GM19372 (cell line): ENCODE measurements at regions not wholly inside any gene's neighbourhood (a gene's known extent, or its start where the extent isn't known, plus 50 kb on each side); places are given as distances from the start of the nearest gene placed in this dataset.

Experiments
- ATAC-seq: cut with Tn5 transposase; IDR thresholded peaks from one replicate; pipeline ENCODE4 v1.9.1; 2021; ENCODE audit warnings: mild to moderate bottlenecking, low read depth, moderate library complexity; ENCODE audit not compliant: unreplicated experiment

DNA sequence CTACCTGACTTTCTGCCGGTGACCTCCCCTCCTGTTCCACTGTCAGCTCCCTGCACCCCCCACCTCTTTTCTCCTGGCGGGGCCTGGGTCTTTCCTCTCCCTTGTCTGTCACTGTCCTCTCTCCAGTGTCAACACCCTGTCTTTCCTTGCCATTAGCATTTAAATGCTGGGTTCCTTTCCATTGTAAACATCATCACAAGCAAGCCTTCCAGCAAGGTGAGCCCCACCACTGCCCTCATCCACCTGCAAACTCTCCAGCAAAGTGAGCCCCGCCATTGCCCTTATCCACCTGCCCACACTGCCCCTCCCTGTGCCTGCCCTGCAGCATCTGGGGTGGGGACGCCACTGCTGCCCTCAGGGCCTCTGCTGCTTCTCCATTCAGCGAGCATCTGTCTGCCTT, 195.0 kb downstream of the ENGASE start:
- ATAC-seq: no peak

DNA sequence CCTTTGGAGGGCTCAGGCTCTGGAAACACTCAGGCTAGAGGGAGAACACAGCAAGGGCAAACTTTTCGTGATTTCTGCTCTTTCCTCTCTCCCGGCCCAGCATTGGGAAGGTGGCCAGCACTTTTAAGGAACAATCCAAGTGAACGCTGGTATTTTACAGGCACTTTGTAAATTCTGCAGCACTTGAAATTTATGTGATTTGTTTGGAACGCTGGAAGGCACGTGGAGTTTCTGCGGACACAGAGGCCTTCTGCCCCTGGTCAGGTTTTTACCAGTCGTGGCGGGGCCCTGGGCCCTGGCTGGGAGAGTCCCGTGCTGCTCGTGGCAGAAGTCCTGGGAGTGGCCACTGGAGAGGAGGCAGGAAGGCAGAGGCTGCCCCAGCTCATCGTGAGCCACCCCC, 188.6 kb downstream of the ENGASE start:
- no peak for ATAC-seq

DNA sequence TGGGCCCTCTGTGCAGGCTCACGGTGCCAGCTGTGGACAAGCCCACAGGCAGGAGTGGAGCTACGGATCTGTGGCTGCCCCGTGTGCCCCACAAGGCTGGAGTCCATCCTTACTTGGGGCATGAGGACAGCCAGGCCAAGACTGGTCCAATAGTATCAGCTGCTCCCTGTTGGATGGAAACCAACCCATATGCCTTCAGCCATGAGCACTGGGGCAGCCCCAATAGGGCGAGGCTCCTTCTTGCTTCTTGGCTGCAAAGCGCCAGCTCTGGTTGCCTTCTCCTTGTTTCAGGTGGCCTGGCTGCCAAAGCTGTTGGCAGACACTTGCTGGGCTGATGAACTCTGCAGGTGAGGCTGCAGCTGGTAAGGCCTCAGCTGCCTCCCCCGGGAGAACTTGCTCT, 188.0 kb downstream of the ENGASE start:
- ATAC-seq: no peak

DNA sequence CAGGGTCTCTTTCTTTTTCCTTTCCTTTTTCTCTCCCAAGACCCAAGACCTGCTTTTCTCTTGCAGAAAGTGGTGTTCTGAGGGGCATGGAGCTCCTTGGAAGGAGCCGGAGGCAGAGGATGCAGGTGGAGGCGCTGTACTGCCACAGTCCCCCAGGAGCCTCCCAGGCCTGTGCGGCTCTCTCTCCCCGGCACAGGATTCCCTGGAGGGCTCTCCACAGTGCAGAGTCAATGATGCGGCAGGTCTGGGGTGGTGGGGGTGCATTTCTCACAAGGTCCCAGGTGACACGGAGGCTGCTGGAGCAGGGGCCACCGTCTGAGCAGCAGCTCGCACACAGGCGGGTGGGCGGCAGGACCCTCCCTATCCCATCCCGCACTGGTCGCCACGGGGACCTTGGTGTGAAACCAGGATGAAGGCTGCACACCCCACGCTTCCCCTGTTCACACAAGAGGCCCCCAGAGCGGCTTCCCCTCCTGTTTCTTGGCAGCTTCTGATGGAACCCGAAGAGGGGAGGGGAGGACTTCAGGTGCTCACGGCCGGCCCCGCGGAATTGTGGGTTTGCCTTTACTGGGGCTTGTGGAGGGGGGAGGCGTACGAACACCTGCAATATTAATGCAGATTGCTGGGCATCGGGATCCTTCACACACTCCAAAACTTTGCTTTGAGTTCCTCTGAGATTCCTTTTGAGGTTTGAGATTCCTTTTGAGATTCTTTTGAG, 186.9 kb downstream of the ENGASE start:
- no peak for ATAC-seq

DNA sequence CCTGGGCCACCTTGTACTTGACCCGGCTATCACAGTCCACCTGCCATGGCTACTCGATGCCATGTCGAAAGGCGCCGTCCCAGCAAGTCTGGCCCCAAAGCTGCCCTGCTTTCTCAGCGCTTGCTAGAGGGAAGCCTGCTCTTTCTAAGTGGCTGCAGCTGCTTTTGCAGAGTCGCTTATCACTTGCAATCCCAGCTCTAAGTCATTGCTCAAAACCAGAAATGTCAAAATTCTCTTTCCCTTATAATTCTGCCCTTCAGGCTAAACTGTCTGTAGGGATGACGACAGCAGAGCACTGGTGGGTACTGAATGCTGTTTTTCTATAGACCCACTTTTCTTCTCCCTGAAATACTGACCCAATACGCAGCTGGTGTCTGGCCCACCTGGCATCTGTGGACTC, 184.2 kb downstream of the ENGASE start:
- no peak for ATAC-seq

DNA sequence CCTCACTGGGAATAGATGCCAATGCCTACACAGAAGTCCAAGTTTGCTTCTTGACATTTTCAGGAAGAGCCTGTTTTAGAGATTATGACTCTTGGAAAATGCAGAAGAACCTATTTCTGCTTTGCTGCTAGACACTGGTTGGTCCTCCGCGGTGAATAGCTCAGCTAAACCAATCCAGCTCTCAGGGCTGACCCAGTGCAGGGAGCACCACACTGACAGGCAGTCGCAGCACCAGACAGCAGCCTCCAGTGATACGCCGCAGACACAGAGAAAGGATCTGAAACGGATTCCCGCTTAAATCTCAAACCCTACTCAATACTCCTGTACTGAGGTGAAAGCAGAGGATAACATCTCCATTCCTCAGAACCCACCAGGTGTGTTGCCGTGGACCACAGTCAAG, 183.4 kb downstream of the ENGASE start:
- ATAC-seq: no peak

DNA sequence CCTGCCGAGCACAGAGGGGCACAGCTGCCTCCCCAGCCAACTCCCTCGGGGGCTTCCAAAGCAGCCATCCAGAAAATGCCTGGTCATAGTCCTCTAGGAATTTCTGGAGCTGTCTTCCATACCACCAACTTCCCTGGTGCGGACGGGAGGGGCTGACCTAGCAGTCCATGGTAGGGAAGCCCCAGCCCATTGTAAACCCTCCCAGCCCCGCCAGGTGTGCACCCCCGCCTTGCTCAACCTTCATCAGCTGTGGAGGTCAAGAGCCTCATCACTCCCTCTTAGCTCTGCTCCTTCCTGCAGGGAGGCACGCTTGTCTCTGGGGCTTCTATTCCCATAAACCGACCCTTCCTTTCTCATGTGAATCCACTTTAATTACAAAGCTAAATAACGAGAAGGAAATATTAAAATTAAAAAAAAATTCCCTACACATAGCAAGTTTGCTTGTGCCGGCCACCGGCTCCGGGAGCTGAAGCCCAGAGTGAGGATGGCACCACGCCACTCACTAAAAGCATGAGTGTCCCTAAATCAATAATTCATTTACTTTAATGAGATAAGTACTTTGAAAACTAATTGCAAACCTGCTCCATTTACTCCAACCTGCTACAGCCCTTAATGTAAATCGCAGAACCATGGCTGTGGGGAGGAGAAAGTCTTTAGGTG, 181.4 kb downstream of the ENGASE start:
- ATAC-seq: no peak

DNA sequence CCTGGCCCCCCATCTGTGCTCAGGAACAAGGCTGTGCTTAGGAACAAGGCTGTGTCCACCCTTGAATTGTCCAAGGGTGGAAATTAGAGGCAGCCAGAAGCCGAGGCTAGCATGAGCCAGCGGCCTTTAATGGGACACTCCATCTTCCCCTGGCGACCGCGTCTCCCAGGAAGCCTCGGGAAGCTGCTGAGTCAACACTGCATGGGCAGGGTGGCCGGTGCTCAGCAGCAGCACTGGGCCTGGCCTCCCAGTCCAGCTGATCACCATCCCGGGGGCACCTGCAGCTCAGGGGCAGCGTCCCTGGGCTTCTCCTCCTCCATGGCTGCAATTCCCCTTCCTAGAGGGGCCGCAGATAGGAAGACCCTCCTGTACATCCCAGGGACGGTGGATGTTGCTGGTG, 180.8 kb downstream of the ENGASE start:
- ATAC-seq: no peak

DNA sequence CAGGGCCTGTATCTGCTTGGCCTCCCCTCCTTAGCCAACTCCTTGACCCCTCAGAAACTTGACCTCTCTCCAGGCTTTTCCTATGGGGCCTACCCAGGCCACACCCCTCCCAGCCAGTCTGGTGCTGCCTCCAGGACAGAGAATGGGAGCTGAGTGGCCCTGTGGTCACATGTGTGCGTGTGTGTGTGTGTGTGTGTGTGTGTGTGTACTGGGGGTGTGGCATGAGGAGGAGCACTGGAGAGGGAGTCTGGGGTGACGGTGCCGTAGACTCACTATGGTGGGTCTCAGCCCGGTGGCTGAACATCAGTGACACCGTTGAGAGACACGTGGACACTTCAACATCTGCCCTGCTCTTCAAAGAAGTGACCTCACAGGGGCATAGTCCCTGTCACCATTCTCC, 180.4 kb downstream of the ENGASE start:
- no peak for ATAC-seq

DNA sequence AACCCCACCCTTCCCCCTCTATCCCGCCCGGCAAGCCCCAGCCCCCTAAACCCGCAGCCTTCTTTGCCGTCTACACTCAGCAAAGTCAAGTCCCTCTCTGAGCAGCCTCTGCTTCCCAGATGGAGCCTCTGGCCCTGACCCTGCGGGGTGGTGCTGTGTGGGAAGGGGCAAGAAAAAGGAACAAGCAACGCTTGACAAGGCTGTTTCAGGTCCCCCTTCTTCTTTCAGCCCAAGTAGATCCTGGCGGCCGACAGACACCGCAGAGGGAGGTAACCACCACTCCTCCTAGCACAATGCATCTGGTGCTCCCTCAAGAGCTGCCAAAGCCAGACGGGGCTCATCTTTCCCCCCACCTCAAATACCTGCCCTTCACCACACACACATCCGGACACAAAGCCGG, 178.3 kb downstream of the ENGASE start:
- ATAC-seq: no peak

DNA sequence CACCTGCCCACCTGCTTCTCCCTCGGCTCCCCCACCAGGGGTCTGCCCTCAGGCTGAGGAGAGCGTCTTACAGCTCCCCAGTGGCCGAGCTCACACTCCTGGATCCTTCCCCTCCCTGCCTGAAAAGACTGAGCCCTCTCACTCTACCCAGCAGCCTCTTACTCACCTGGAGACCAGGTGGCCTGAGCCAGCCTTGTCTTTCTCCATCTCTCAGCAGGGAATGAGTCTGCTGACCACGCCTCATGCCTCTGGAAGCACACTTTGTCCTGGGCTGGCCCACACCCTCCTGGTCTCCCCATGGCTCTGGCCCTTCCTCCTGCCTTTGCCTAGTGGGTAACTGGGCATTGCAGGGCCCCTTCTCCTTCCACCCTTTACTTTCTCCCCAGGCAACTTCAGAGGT, 177.2 kb downstream of the ENGASE start:
- ATAC-seq: no peak

DNA sequence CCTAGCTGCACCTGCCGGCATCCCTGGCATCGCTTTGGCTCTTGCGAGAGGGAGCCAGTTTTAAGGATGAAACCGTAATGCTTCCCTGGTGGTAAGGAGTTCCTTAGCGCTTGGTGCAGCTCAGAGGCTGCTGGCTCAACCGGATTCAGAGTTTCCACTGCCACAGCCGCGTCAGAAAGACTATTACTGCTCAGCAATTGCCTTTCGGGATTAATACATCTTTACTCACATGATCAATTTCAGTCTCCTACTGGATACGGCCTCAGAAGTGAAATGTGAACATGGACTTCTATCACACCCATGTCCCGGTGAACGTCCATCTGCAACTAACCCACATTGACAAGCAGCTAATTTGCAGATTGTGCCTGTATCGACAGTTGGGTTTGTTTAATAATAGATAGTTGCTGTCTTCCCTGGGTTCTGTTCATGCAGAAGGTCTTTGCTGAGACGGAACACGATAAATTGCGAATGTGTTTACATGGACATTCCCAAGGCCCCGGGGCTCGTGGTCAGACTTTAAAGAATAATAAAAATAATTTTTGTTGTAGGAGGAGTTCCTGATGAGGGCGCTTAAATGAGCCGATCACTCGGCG, 175.4 kb downstream of the ENGASE start:
- no peak for ATAC-seq

DNA sequence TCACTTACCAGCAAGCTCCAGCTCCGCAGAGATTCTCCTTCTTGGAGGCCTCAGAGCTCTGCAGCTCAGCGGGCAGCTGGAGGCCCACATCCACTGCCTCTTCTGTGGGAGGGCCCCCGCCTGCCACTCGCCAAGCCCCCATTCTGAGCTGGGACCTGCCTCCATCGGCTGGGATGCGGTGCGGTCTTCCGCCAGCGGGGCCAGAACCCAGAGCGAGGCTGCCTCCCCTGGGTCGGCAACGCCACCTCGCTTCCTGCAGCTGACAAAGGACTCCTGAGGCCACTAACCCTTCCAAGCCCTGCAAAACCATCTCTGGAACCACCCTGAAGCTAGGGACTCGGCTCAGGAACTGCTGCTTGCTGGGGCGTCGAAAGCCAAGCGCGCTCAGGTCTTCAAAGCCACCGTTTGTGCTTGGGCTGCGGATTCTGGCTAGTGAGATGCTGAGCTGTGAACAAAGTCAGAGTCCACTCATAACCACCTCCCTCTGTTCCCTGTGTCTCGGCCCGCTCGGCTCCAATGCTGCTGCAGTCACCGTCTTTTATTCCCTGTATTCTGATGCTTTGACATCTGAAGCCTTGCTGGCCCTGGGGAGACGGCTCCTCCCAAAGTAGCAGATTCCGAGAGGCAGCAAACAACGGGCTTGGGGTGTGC, 174.3 kb downstream of the ENGASE start:
- ATAC-seq: no peak

DNA sequence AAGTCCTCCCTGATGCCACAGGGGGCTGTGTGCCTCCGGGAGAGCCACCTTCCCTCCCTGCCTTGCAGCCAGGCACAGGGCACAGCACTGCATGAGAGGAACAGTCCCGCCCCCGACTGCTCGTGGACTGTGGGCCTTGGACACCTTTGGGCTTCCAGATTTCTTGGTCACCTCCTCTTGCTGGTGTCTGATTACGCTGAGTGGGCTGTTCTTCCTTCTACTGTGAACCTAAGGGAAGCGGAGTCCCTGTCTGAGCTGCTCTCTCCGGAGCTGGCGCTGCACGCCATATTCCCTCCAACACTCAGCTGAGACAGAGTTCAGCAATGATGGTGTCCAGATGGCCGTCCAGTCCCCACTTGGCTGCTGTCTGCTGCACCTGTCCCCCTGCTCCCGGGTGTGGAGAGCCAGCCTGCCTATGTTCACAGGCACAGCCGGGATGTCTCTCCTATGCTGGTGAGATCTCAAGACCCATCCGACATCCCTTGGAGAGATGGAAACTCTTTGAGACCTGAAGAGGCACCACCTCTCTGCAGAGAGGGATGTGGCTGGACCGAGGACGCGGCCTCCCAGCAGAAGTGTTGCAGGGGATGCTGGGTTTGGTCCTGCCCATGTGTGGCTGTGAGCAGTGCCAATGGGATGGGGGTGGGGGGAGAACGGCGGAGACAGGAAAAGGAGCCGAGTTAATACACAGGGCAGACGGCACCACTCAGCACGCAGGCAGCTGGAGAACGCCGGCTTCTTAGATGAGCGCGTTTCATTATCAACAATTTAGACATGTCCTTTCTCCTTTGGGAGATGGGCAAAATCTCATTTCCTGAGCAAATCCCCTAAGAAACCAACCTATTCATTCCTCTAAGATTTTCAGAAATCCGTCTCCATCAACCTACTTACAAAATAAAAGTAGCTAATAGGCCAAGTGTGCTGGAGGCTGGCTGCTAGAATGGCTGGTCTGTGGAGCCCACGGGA, 171.9 kb downstream of the ENGASE start:
- ATAC-seq: no peak

DNA sequence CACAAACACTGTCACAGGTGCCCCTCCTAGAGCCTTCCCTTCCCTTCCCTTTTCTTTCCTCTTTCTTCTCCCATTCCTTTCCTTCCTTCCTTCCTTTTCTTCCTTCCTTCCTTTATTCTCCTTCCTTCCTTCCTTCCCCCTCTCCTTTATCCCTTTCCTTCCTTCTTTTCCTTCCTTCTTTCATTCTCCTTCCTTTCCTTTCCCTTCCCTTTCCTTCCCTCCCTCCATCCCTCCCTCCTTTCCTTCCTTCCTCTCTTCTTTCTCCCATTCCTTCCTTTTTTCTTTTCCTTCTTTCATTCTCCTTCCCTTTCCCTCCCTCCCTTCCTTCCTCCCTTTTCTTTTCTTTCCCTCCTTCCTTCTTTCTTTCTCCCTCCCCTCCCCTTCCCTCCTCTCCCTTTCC, 170.0 kb downstream of the ENGASE start:
- no peak for ATAC-seq

DNA sequence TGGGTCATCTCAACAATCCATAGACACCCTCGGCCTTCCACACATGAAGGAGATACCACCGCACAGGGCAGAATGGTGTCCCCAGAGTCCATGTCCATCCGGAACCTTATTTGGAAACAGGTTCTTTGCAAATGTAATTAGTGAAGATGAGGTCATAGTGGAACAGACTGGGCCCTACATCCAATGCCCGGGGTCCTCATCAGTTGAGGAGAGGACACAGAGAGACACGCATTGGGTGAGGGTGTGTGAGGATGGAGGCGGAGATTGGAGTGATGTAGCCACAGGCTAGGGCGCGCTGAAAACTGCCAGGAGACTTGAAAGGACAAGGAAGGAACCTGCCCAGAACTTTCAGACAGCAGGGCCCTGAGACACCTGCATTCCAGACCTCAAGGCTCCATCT, 169.4 kb downstream of the ENGASE start:
- no peak for ATAC-seq

DNA sequence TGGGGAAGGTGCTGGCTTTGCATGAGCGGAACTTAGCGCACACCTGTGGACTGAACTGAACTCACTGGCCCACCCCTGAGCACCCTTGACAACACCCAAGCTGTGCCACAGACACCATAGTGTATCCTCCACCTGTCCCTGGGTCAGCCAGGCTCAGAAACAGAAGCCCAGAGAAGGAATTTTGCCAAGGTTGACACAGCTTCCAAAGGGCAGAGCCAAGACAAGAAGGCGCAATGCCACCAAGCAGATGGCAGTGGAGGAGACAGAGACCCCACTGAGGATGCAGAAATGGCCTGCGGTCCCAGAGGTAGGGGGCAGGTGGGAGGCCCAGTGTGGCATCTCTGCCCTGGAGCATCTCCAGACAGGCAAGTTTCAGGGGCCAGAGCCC, 169.0 kb downstream of the ENGASE start:
- ATAC-seq: no peak

DNA sequence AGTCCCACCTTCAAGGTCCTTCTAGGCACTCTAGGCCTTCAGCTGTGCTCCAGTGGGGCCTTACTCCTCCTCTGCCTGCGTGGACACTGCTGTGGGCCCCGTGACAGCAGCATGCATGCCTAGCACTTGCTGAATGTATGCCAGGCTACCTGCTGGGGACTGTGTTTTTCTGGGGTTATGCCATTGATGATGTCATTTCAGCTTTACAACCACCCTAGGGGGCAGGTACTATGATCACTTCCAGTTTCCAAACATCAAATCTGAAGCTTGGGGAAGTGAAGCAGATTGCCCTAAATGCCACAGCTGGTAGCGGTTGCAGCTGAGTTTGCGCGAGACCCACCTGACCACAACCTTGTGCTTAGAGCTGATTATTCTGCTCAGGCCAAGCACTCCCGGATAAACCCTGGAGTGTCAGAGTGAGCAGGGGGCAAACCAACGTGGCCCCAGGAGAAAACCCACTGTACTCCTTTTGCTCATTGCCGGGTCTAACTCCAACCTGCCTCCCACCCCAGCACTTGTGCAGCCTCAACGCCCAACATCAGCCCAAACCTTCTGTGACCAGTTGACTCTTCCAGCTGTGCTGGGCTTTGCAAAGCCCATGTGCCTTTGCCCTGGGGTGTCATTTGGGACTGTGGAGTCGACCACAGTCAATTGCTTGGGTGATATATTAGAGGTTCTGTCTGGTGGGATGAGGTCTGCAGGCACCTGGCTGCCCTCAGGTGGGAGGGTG, 168.4 kb downstream of the ENGASE start:
- no peak for ATAC-seq

DNA sequence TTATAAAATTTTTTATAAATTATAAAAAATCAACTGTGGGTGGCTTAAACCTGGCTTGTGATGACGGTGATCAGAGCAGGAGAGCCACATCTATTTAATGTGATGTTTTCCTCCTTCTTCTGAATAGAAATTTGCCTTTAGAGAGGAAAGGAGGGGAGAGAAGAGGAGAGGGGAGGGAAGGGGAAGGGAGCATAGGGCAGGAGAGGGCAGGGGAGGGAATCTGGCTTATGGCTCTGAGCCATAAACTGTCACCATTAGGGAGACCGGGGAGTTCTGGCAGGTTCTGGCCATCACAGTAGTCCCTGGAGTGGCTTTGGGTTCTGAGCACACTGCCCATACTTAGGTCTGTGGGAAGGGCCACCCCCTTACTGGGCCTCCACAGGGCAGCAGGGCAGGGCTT, 167.8 kb downstream of the ENGASE start:
- no peak for ATAC-seq

DNA sequence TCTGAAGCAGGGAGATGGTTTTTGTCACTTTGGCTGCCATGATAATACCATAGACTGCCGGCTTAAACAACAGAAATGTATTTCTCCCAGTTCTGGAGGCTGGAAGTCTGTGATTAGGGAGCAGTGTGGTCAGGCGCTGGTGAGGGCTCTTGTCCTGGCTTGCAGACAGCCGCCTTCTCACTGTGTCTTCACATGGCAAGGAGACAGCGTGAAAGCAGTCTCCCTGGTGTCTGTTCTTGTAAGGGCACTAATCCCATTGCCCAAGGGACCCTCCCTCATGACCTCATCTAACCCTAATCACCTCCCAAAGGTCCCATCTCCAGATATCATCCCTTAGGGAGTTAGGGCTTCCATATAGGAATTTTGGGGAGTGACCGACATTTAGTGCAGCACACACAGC, 167.0 kb downstream of the ENGASE start:
- no peak for ATAC-seq
